Peyer's patch (tissue), 4 donors: ENCODE measurements at regions not wholly inside any gene's neighbourhood (a gene's known extent, or its start where the extent isn't known, plus 50 kb on each side); places are given as distances from the start of the nearest gene placed in this dataset.

Experiments used
- POLR2A ChIP-seq, 2 donors: fragments of 450-650 bp; IDR thresholded peaks; one replicate each; pipeline ENCODE4 v1.5.1; 2017; ENCODE audit warnings: antibody characterized with exemption in 2 of 2, mild to moderate bottlenecking in 2 of 2, moderate library complexity in 2 of 2
- TF ChIP-seq, protein P1 (sequence below), 6 experiments: fragments of 450-650 bp in 4 of 6; fragments of 200-600 bp in 2 of 6; sonication (generic) in 1 of 6; IDR thresholded peaks; one replicate each; pipeline ENCODE4 v1.5.1; 2017 to 2019; ENCODE audit warnings: antibody characterized with exemption in 6 of 6, mild to moderate bottlenecking in 3 of 6, moderate library complexity in 1 of 6

- TF ChIP-seq, protein P1, sequence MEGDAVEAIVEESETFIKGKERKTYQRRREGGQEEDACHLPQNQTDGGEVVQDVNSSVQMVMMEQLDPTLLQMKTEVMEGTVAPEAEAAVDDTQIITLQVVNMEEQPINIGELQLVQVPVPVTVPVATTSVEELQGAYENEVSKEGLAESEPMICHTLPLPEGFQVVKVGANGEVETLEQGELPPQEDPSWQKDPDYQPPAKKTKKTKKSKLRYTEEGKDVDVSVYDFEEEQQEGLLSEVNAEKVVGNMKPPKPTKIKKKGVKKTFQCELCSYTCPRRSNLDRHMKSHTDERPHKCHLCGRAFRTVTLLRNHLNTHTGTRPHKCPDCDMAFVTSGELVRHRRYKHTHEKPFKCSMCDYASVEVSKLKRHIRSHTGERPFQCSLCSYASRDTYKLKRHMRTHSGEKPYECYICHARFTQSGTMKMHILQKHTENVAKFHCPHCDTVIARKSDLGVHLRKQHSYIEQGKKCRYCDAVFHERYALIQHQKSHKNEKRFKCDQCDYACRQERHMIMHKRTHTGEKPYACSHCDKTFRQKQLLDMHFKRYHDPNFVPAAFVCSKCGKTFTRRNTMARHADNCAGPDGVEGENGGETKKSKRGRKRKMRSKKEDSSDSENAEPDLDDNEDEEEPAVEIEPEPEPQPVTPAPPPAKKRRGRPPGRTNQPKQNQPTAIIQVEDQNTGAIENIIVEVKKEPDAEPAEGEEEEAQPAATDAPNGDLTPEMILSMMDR (IDR thresholded peaks at IDR 0.05): no peak
- no peak for TF ChIP-seq POLR2A (IDR thresholded peaks at IDR 0.05)
These were observed 342.8 kb downstream of the FBXW7 start for GRCh38 chr4:152193059-152193458.
